ENCODE measurements at regions not wholly inside any gene's neighbourhood (a gene's known extent, or its start where the extent isn't known, plus 50 kb on each side); places are given as distances from the start of the nearest gene placed in this dataset.
"Not testable (repeated sequence)": the region's sequence is repeated elsewhere in the genome, so short reads cannot be mapped to it uniquely, and the experiment has no call there.

DNA sequence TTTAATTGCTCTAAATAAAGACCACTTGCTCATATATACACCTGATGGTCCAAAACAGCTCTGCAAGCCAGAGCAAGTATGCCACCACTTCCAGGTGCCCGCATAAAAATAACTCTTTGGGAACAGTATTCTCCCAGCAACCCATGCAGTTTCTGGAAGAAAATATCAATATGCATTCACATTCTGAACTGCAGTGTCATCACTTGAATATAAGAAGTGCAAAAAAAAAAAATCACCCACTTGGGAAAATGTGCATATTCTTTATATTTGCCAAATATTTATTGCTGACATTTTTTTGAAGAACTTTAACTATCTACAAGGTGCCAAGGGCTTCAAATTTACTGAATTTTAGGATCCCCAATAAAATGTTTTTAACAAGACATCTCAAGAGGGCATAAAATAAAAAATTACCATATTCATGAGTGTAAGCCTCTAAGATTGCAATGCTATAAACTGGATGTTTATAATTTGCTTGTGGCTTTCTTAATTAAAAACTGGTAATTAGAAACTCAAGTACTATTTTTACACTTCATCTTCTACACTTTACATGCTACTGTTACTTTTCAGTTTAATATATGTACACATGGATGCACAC, 360.6 kb upstream of the HNRNPA3 start:
- DNase-seq (ENCODE audit: low spot score) = no peak

DNA sequence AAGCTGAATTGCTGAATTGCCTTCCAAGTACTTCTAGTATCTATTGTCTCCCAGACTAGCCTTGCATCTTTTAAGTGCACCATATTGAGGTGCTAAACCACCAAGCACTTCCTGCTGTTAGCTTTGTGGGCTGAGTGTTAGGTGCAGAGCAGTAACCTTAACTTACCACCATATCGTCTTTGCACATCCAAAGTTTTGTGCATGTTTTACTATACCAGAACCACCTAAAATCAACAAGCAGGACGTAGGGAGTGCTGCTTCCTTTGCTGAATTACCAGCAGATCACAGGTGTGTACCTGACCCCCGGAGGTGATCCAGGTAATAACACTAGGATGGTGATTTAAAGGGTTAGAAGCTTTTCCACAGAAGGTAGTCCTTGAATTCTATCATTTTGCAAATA, 359.9 kb upstream of the HNRNPA3 start:
- no peak for DNase-seq (ENCODE audit: low spot score)

DNA sequence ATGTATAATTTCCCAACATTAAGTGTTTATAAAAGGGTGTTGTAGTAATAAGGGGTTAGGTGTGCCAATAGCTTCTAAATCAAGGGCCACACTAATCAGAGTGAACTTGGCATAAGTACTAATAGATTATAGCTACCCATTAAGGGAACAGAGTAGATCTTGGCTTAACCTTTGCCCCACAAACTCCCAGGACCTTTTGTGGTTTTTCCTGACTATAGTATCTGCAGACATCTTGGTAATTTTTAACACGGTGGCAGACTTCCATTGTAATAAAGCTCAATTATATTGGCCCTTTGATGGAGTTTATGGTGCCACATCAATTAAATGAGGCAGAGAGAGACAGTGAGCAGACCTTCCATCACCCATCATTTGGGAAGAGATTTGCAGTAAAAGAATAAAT, 358.5 kb upstream of the HNRNPA3 start:
- DNase-seq (ENCODE audit: low spot score) = no peak

DNA sequence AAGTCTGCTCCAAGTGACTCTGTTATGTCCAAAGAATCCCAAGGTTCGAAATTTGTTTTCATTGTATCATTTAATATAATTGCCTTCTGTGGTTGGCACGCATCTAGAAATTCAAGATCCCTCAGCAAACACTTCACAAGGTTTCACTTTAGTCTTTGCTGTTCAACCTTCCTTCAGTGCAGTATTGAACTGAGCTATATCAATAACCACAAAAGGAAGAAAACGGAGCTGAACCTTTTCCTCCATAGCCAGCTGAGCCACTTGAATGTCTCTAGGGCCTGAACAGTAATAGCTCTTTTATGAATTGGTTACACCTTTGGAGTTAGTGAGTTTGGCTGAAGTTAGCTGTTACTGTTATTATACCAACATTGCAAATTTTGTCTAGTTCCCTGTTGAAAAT, 357.7 kb upstream of the HNRNPA3 start:
- DNase-seq (ENCODE audit: low spot score) = no peak

DNA sequence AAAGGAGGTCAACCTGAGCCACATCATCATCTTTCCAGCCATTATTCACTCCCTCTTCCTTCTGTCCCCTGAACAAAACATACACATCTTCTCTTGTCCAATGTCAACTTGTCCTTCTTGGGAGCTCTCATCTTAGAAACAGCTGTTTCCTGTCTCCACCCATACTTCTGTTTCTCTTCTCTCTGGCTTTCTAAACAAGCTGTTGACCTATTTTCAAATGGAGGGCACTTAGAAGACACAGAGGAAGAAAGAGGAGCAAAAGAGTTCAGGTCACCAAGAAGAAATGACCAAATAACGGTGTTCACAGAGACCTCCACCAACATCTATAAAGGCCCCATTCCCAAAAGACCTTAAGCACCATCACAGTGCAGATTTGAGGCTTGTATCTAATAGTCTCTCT, 355.9 kb upstream of the HNRNPA3 start:
- no peak for DNase-seq (ENCODE audit: low spot score)

DNA sequence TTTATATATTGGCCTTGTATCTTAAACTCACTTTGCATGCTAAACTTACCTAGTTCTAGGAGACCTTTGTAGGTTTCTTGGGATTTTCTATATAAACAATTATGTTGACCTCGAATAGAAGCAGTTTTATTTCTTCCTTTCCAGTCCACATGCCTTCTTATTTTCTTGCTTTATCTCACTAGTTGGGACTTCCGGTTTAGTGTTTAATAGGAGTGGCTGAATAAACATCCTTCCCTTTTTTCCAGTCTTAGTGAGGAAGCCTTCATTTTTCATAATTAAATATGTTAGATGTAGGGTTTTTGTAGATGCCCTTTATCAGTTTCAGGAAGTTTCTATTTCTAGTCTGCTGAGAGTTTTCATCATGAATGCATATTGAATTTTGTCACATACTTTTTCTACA, 347.3 kb upstream of the HNRNPA3 start:
- no peak for DNase-seq (ENCODE audit: low spot score)

DNA sequence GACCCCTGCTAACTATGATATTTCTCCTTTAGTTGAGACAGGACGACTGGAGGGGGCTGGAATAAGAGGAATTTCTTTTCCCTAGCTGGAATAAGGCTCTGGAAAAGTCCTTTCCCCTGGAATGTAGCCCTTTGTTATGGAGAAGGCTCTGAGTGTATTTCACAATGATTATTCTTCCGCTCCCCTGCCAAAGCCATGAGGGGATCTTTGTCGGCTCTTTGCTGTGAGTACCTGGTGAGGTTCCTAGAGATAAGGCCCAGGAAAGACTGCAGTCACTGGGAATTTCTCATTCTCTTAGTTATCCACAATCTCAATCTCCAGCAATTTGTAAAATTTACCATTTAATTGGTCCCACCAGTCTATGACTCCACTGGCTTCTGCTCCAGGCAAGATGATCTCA, 340.2 kb upstream of the HNRNPA3 start:
- DNase-seq (ENCODE audit: low spot score) = no peak

DNA sequence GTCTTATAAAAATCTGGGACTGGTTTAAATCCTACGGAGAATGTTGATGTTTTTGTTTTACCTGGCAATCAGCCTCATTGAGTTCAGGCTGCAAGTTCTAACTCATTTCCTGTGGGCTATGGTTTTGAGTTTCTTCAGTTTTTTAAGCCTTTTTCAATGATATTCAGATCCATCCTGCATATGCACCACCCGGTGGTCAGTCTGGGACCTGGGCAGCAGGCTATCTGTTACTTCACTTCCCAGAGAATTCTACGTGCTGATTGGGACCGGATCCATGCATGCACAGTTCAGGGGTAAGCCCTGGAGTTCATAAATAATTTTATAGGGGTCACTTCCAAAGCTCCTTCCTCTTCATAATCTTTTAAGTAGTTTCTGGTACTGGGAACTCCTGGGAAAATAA, 339.2 kb upstream of the HNRNPA3 start:
- no peak for DNase-seq (ENCODE audit: low spot score)

DNA sequence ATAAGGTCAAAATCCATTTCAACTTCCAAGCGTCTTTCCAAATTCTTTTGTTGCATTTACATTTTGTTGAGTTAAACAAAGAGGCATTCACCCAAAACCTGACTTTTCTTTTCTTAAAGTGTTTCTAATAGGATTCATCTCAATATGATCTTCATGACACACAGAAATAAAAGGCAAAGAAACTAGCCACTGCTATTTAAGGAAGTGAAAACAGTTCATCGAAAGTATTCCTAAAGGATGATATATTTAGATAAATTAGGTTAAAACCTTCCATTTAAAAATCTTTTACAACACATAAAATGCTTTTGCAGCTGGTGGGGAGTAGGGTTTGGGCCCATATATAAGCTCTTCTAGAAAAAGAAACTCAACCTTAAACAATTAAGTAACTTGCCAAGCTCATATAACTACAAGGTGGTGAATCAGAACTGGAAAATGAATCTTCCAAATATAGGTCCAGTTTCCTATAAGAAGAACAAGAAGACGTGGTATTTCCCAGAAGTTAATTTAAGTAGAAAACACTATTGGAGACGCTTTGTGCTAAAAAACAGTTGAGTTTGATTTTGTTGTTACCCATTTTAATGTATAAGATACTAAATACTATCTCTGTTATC, 336.0 kb upstream of the HNRNPA3 start:
- no peak for DNase-seq (ENCODE audit: low spot score)

DNA sequence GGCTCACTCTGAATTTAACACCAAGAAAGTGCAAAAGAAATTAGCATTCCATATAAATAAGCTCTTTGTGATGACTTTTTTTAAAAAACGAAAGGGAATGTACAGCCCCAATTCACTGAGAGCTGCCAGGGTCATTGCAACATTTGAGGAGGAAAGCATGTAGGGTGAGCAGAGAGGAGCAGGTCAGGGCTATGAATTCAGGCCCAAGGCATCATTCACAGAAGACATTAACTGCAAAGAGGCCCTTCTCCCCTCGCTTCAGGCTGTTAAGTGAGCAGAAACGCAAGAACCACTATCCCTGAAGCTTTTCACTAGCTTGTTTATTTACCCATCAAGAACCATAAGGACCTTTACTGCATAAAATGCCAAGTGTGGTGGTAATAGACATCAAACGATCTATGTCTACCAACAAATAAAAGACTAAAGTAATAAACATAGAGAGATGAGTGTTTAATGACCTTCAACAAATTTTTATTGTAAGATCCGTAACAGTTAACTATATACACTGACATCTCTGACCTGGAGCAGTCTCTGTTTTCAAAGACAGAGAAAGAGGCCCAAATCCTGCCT, 333.1 kb upstream of the HNRNPA3 start:
- DNase-seq (ENCODE audit: low spot score) = no peak

DNA sequence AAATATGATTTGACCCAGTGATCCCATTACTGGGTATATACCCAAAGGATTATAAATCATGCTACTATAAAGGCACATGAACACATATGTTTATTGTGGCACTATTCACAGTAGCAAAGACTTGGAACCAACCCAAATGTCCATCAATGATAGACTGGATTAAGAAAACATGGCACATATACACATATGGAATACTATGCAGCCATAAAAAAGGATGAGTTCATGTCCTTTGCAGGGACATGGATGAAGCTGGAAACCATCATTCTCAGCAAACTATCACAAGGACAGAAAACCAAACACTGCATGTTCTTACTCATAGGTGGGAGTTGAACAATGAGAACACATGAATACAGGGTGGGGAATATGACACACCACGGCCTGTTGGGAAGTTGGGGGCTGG, 330.5 kb upstream of the HNRNPA3 start:
- DNase-seq (ENCODE audit: low spot score) = not testable (repeated sequence)

DNA sequence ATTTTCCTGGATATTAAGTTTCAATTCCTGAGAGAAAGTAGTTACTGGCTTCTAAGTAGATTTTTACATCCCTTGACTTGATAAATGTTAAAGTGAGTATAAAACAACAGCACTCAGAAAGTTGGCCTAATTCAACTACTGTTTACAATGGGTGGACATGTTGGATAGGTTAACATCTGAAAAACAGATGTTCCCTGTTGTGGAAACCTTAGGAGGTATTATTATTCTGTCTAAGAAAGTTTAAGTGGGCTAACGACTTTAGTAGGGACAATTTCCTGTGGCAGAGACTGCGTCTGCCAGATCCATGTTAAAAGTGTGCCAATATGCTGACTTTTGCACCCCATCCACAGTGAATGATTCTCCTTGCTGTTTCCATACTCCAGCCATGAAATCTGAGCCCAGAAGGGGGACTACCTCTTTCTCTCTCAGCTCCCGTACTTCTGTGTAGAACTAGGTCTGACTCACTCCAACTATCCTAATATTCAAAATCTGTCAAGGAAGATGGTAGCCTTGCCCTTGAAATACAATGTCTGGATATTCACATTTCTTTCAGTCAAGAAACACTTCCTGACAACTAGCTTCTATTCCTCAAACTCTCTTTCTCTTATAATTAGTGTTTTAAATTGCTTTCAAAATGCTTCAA, 327.5 kb upstream of the HNRNPA3 start:
- no peak for DNase-seq (ENCODE audit: low spot score)

DNA sequence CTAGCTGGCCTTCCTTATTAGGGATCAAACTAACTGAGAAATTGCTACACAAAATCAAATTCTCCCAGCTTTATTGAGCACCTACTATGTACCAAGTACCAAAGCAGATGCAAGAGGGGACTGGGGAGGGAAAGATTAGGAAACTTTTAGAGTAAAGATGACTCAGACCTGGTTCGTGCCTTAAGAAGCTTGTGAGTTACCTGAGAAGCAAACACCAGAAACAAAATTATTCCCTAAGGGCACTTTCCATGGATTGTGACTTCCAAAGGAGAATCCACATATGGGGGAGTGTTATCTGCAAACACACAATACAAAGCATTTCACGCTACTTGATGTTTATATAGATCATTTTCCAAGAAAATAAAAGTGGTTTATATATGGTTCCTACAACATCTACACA, 326.9 kb upstream of the HNRNPA3 start:
- no peak for DNase-seq (ENCODE audit: low spot score)

DNA sequence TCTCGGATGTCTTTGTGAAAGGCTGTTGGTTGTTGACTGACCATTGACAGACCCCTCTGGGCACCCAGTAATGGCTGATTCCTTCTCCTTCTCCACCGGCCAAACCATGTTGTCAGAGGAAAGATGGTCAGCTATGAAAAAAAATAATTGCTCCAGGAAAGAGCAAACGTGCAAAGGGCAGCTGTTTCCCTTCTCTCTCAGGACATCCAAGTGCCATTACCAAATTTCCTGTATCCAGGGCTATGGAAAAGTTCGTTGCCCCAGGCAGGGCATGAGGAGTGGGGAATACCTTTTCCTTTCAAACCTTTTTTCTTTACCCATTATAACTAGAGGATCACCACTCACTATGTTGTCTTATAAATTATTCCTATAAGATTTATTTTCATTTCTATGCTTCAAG, 321.5 kb upstream of the HNRNPA3 start:
- no peak for DNase-seq (ENCODE audit: low spot score)

DNA sequence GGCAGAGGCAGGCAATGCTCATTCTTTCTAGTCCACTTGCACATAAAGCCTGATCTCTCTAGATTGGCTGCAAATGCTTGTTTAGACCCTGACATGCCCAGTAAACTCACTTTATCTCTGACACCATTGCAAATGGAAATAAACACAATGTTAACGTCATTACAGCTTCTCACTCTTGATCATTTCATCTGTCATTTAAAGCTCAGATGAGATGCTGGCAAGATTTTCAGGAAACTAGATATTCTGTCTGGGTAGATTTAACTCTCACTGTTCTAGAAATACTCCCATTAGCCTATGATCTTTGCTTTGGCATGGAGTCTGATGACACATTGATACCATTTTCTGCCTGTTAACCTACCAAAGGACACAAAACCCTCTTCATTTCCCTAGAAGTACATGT, 320.7 kb upstream of the HNRNPA3 start:
- DNase-seq (ENCODE audit: low spot score) = no peak

DNA sequence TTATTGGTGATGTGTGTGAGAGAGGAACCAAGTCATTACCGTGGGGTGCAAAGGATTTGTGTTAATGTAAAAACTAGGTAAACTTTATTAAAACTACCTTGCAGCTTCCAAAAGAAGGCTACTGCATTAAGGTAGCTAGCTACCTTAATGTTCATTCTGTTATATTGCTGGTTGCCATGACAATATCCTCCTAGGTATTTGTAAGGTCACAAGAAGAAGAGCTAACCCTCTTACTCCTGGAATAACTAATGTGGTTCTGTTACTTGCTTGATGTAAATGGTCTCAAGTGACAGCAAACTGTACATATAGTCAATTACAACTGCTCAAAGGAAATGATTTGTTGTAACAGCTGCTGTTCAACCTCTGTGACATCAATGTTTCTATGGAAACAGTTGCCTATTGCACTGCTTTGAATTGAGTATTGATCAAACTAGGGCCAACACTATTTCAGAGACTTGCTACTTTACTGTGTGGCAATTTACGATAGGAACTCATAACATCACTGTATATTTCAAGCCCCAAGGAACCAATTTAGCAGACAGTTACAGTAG, 319.8 kb upstream of the HNRNPA3 start:
- DNase-seq (ENCODE audit: low spot score) = no peak

DNA sequence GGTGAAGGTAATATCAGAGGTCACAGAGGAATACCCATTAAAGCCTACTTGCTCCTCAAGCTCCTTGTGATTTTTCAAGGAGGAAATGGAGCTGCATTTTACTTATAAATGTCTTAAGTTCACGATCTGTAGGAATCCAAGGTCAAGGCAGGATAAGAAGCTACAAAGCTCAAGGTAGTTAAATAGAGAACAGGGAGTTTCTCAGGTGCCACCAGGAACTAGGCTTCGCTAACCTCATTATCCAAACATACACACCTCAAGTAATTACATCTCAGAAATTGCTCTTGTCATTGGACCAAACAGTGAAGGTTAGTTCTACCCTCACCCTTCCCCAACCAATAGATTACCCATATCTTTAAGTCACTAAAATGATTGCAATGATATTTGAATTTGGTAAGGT, 317.4 kb upstream of the HNRNPA3 start:
- DNase-seq (ENCODE audit: low spot score) = no peak

DNA sequence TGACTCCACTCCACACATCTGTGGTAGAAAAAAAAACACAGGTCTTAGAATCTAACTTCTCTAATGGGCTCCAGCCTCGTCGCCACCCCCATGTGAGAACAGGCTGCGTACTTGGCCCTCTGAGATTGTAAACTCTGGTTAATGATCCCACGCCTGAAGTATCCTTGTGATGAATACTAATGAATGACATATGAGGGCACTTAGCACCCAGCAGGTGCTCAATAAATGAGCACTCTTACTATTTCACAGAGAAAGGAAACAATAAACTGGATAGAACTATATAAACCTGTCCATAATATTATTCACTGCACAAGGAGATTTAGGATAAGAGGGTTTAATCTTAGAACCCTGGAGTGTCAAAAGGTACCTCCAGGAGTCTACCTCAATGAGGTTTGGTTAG, 310.1 kb upstream of the HNRNPA3 start:
- DNase-seq (ENCODE audit: low spot score) = no peak

DNA sequence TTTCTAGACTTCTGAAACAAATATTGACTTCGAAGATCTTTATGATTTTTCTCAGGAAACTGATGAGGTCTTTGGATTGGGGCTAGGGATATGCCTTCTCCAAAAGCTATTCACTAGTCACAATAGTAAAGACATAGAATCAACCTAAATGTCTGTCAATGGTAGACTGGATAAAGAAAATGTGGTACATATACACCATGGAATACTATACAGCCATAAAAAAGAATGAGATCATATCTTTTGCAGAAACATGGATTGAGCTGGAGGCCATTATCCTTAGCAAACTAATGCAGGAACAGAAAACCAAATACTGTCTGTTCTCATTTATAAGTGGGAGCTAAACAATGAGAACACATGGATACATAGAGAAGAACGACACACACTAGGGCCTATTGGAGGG, 308.5 kb upstream of the HNRNPA3 start:
- DNase-seq (ENCODE audit: low spot score) = not testable (repeated sequence)

DNA sequence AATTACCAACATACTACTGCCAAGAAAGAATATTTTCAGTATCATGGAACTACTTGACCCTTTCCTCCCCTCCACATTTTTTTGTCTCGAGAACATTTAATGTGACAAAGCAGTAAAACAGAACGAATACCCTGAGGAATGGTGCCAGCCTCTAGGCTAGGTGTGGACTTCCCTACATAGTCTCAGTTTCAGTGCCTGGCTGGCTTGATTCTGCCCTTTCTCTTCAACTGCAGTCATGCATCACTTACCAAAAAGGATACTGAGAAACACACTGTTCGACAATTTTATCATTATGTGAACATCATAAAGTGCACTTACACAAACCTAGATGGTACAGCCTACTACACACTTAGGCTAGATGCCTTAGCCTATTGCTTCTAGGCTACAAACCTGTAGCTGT, 305.3 kb upstream of the HNRNPA3 start:
- no peak for DNase-seq (ENCODE audit: low spot score)

DNA sequence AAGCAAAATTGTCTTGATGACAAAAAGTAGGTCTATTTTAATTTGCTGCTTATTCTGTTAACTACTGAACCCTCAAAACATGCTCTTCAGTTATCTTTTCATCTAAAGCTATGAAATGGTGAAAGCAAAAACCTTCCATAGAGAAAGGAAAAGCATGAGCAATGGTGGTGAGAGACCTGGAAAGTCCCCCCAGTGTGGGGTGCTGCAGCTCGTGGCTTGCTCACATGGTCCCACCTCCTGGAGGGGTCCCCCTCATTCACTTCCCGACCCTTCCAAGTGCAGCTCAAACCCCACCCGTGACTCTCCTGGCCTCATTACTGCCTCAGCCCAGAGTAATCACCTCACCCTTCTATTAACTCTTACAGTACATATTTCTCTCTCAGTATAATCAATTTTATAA, 301.8 kb upstream of the HNRNPA3 start:
- no peak for DNase-seq (ENCODE audit: low spot score)

DNA sequence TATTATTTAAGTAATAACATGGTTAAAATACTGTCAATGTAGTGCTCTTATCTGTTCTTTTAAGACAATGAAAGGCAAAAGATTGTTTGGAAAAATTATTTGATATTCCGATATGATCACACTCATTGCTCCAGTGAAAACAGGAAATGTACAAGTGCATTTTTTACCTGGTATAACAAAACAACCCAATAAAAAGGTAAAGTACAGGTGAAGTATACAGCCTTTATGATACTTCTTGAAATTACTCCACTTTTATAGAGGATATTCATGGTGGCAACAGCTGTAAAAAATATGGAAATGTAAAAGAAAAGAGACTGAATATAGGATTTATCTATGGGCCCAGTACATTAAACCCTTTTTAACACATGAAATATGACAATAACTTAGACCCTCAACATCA, 298.6 kb upstream of the HNRNPA3 start:
- DNase-seq (ENCODE audit: low spot score) = no peak

DNA sequence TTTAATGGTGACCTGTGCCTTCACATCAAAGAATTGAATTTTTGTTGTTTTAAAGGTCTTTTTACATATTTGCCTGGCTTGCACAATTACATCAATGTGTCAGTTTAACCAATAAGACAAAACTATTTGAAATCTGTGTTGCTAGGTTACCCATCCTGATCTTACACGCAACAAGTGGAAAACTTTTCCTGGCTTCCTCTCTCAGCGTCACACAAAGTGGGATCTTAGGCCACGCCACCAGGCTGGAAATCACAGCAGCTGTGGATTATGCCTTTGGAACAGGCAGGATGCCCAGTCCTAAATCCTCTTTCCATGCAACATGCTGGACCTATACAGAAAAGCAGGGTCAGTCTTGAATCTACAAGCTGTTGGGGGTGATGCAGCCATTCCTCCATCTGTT, 298.2 kb upstream of the HNRNPA3 start:
- DNase-seq (ENCODE audit: low spot score) = no peak

Data from HuH-7.5 (cell line).